MM.1S (cell line): ENCODE measurements at regions not wholly inside any gene's neighbourhood (a gene's known extent, or its start where the extent isn't known, plus 50 kb on each side); places are given as distances from the start of the nearest gene placed in this dataset.

Experiments used
- DNase-seq: peaks from one replicate; pipeline ENCODE4 v3.0.0-alpha.2; 2015
- H2AFZ ChIP-seq: fragments of 300-600 bp; sonication (generic); 2 replicates; pipeline ENCODE4 v1.6.0; 2016; ENCODE audit warnings: antibody characterized with exemption, low read length
- H3F3A ChIP-seq: fragments of 300-600 bp; sonication (generic); 2 replicates; pipeline ENCODE4 v1.6.1; 2016; ENCODE audit warnings: mild to moderate bottlenecking, antibody characterized with exemption, low read length, moderate library complexity, mixed read lengths; ENCODE audit not compliant: insufficient read depth
- H3K27ac ChIP-seq: fragments of 300-600 bp; sonication (generic); 2 replicates; pipeline ENCODE4 v1.5.1; 2016; ENCODE audit warnings: mild to moderate bottlenecking, low read length
- H3K27me3 ChIP-seq: fragments of 300-600 bp; sonication (generic); replicated peaks from 2 replicates; pipeline ENCODE4 v1.6.0; 2016; ENCODE audit warnings: low read length; ENCODE audit not compliant: insufficient read depth
- H3K36me3 ChIP-seq: fragments of 300-600 bp; sonication (generic); replicated peaks from 2 replicates; pipeline ENCODE4 v1.6.1; 2016; ENCODE audit warnings: mild to moderate bottlenecking, low read length, mixed read lengths; ENCODE audit not compliant: insufficient read depth
- H3K4me1 ChIP-seq: fragments of 300-600 bp; sonication (generic); 2 replicates; pipeline ENCODE4 v1.6.1; 2016; ENCODE audit warnings: low read length, mixed read lengths
- H3K4me2 ChIP-seq: fragments of 300-600 bp; sonication (generic); 2 replicates; pipeline ENCODE4 v1.6.0; 2016; ENCODE audit warnings: low read depth, low read length
- H3K4me3 ChIP-seq: fragments of 300-600 bp; sonication (generic); 2 replicates; pipeline ENCODE4 v1.5.1; 2016; ENCODE audit warnings: low read length, mixed read lengths
- H3K79me2 ChIP-seq: fragments of 300-600 bp; sonication (generic); 2 replicates; pipeline ENCODE4 v1.6.1; 2016; ENCODE audit warnings: mixed run types, low read length, mixed read lengths
- H3K9ac ChIP-seq: fragments of 300-600 bp; sonication (generic); 2 replicates; pipeline ENCODE4 v1.6.1; 2016; ENCODE audit warnings: low read length, mixed read lengths
- H3K9me2 ChIP-seq: fragments of 300-600 bp; sonication (generic); replicated peaks from 2 replicates; pipeline ENCODE4 v1.6.1; 2016; ENCODE audit warnings: mild to moderate bottlenecking, low read length, mixed read lengths; ENCODE audit not compliant: insufficient read depth
- H3K9me3 ChIP-seq: fragments of 300-600 bp; sonication (generic); replicated peaks from 2 replicates; pipeline ENCODE4 v1.6.1; 2016; ENCODE audit warnings: mild to moderate bottlenecking, low read length, mixed read lengths; ENCODE audit not compliant: insufficient read depth
- H4K20me1 ChIP-seq: fragments of 300-600 bp; sonication (generic); 2 replicates; pipeline ENCODE4 v1.6.1; 2016; ENCODE audit warnings: mild to moderate bottlenecking, low read length, moderate library complexity, mixed read lengths; ENCODE audit not compliant: insufficient read depth
- CTCF ChIP-seq: fragments of 300-600 bp; sonication (generic); IDR thresholded peaks from 2 replicates; pipeline ENCODE4 v1.5.1; 2016; ENCODE audit warnings: antibody characterized with exemption, low read length, mixed read lengths
- EZH2 ChIP-seq: fragments of 300-600 bp; sonication (generic); optimal IDR thresholded peaks from 2 replicates; pipeline ENCODE3; 2017; ENCODE audit warnings: low read depth, mild to moderate bottlenecking, antibody characterized with exemption, low read length, mixed read lengths
- EZH2phosphoT487 ChIP-seq: fragments of 300-600 bp; sonication (generic); IDR thresholded peaks from 2 replicates; pipeline ENCODE4 v1.6.1; 2018; ENCODE audit warnings: antibody characterized with exemption, low read length

GRCh38 chr3:187896646-187897045, 151.4 kb upstream of the BCL6 start:
- H3K27ac ChIP-seq: no peak overlapping the region
- H3K79me2 ChIP-seq: no peaks in the 10 kb centered on the region
- H3K36me3 ChIP-seq: no peaks in the 10 kb centered on the region
- no peaks in the 10 kb centered on the region for H3F3A ChIP-seq
- H3K27me3 ChIP-seq: no peaks in the 10 kb centered on the region
- H3K4me2 ChIP-seq: no peak overlapping the region
- TF ChIP-seq EZH2 (no peak), CTCF (no peak), EZH2phosphoT487 (no peak)
- no peak overlapping the region for H2AFZ ChIP-seq
- no peaks in the 10 kb centered on the region for H3K9me3 ChIP-seq
- no peaks in the 10 kb centered on the region for H3K4me1 ChIP-seq
- no peaks in the 10 kb centered on the region for H3K9me2 ChIP-seq
- no peaks in the 10 kb centered on the region for H4K20me1 ChIP-seq
- H3K4me3 ChIP-seq: no peak overlapping the region
- DNase-seq: no peak
- no peak overlapping the region for H3K9ac ChIP-seq

GRCh38 chr3:187899246-187899645, 154.0 kb upstream of the BCL6 start:
- no peaks in the 10 kb centered on the region for H3K9me2 ChIP-seq
- DNase-seq: no peak
- no peak overlapping the region for H3K4me2 ChIP-seq
- H3K36me3 ChIP-seq: no peaks in the 10 kb centered on the region
- H4K20me1 ChIP-seq: no peaks in the 10 kb centered on the region
- H2AFZ ChIP-seq: no peak overlapping the region
- TF ChIP-seq CTCF (no peak), EZH2 (no peak), EZH2phosphoT487 (no peak)
- no peaks in the 10 kb centered on the region for H3K4me1 ChIP-seq
- no peaks in the 10 kb centered on the region for H3K79me2 ChIP-seq
- no peaks in the 10 kb centered on the region for H3K27me3 ChIP-seq
- H3K4me3 ChIP-seq: no peak overlapping the region
- H3F3A ChIP-seq: no peaks in the 10 kb centered on the region
- no peak overlapping the region for H3K27ac ChIP-seq
- H3K9ac ChIP-seq: no peak overlapping the region
- H3K9me3 ChIP-seq: no peaks in the 10 kb centered on the region

GRCh38 chr3:187900993-187901755, 155.9 kb upstream of the BCL6 start:
- Histone ChIP-seq H3K79me2 (no peaks in the 10 kb centered on the region), H3K4me3 (no peak overlapping the region), H3K27me3 (no peaks in the 10 kb centered on the region), H3K4me1 (no peaks in the 10 kb centered on the region), H3K9ac (no peak overlapping the region), H3F3A (no peaks in the 10 kb centered on the region), H3K4me2 (no peak overlapping the region), H3K9me2 (no peaks in the 10 kb centered on the region), H2AFZ (no peak overlapping the region), H4K20me1 (no peaks in the 10 kb centered on the region), H3K36me3 (no peaks in the 10 kb centered on the region), H3K9me3 (no peaks in the 10 kb centered on the region), H3K27ac (no peak overlapping the region)
- no peak for TF ChIP-seq EZH2
- TF ChIP-seq CTCF: no peak
- TF ChIP-seq EZH2phosphoT487: no peak
- no peak for DNase-seq
